LNCAP (cell line): ENCODE measurements at regions not wholly inside any gene's neighbourhood (a gene's known extent, or its start where the extent isn't known, plus 50 kb on each side); places are given as distances from the start of the nearest gene placed in this dataset.

ENCODE experiments used
- CTCF ChIP-seq: fragments of 450-650 bp; IDR thresholded peaks from 2 replicates; pipeline ENCODE4 v1.5.1; 2017; ENCODE audit warnings: mild to moderate bottlenecking

- TF ChIP-seq CTCF, result no peak
Measured at GRCh38 chr6:100119261-100119660, 125.2 kb upstream of the MCHR2 start.

GRCh38 chr6:100118301-100118700 lies 124.3 kb upstream of the MCHR2 start:
- no peak for TF ChIP-seq CTCF

DNA sequence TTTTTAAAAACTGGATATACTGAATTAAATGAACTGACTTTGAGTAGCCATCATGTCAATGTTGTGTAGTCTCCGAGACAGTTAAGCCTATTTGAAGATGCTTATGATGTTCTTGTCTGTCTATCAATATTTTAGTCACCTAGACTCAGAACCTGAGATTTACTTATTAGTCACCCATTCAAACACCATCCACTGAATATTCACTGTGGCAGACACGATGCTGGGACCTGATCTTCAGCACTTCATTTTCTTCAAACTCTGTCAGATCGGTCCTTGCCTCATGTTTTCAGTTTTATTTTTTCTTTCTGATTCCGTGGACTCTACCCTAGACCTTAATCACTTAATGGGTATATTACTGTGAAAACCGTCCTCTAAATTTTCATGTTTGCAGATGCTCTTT lies 123.7 kb upstream of the MCHR2 start:
- no peak for TF ChIP-seq CTCF

DNA sequence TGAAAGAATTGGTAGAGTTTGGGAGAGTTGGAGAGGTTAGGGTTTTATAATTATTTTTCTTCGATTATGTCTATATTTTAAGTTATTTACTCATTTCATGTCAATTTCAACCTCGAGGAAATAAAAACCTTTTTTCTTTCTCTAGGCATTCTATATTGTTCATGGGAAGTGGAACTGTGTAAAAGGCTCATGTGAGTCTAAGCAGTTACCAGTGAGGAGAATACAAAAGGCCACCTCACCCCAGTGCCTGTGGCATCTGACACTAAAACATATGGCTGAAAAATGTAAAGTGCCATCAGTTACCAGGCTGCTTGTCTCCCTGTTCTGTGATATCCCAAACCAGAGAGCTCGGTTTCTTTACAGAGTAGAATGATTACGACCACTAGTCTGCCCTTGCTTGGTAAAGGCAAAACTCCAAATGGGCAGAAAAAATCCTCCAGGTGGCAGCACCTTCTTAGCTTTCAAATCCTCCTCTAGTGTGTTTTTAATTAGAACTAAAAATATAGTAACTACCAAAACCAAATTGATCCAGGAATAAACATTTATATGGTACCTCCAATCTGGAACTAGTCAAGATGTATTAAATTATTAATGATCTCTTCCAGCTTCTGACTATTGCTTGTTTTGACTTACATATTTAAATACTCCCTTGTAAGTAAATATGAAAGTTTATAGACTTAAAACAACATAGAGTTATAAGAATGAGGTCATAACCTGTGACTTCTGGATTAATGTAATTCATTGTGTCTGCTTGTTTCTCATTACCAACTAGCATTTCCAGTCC lies 122.6 kb upstream of the MCHR2 start:
- TF ChIP-seq CTCF, result peak; percentile 76

DNA sequence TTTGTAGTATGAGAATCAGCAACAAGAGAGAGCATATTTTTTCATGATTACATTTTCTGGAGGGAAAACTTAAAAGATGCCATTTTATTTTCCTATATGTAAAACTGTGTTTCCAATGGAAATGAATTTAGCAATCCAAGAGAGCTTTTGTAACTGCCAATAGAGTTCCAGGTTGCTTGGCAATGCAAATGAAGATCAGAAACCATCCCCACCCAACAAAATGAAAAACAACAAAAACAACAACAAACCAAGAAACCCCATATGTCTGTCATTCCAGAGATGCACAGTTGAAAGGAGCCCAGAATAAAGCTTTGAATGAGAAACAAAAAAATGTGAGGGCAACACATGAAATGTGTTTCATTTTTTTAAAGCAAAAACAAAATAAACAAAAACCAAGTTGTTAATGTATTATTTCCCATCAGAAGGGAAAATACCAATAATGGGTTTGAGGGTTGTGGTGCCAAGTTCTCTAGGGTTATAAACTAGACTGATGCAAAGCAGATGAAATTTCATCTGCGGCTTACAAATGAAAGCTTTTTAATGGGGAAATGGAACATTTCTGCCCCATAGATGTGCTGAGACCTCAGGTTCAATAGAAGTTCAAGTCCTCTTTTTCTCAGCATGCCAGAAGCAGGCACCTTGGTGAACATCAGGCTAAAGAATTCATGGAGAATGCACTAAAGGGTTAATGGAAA lies 121.5 kb upstream of the MCHR2 start:
- no peak for TF ChIP-seq CTCF

- no peak for TF ChIP-seq CTCF
Measured at GRCh38 chr6:100112855-100113508, 119.0 kb upstream of the MCHR2 start.

GRCh38 chr6:100105919-100106529 lies 112.0 kb upstream of the MCHR2 start:
- no peak for TF ChIP-seq CTCF
